Colonic mucosa (tissue), 4 donors: ENCODE measurements at regions not wholly inside any gene's neighbourhood (a gene's known extent, or its start where the extent isn't known, plus 50 kb on each side); places are given as distances from the start of the nearest gene placed in this dataset.

Experiments
- DNase-seq: peaks from one replicate; pipeline ENCODE4 v3.0.0-alpha.2; 2020
- H3K27ac ChIP-seq: fragments of 200-600 bp; one replicate; pipeline ENCODE4 v1.8.0; 2021
- H3K27me3 ChIP-seq: fragments of 200-600 bp; one replicate; pipeline ENCODE4 v1.8.0; 2021
- H3K36me3 ChIP-seq: fragments of 200-600 bp; one replicate; pipeline ENCODE4 v1.8.0; 2021
- H3K4me1 ChIP-seq: fragments of 200-600 bp; one replicate; pipeline ENCODE4 v1.8.0; 2021; ENCODE audit warnings: mild to moderate bottlenecking
- H3K4me3 ChIP-seq: fragments of 200-600 bp; one replicate; pipeline ENCODE4 v1.8.0; 2021
- H3K9ac ChIP-seq, 2 donors: one replicate each; pipeline ENCODE4 v1.7.0; 2013; ENCODE audit warnings: control low read depth in 2 of 2, low read depth in 2 of 2, low read length in 2 of 2
- H3K9me3 ChIP-seq: fragments of 200-600 bp; one replicate; pipeline ENCODE4 v1.8.0; 2021
- CTCF ChIP-seq: fragments of 200-600 bp; IDR thresholded peaks from one replicate; pipeline ENCODE4 v1.8.0; 2022; ENCODE audit warnings: antibody characterized with exemption, mild to moderate bottlenecking
- intact Hi-C: fragments of 100-400 bp; cut with DNase I; formaldehyde crosslinking; loops from one replicate; pipeline ENCODE4 v1.14.1; 2022
- donor health status: healthy.
- donor health status: DM: no; HTN: no; CAD: no.
- donor health status: DM: no; HTN: no; CAD: no.

DNA sequence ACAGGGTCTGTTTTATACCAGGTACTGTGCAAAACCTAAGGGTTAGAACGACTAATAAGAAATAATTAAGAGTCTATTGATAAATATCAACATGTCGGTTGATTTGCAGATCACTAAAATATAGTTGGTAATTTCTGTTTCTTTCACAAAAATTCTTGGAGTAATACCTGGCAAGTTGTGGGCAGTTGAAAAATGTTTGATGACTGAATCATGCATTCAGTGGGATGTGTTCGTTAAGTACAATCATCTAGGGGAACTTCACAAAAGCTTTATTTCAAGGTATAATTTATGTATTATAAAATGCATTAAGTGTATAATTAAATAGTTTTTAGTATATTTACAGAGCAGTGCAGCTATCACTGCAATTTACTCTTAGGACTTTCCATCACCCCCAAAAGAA, 120.0 kb downstream of the KCNA5 start:
- intact Hi-C loops: no loop called here
- no peak overlapping the region for H3K9ac ChIP-seq
- no peak overlapping the region for H3K27ac ChIP-seq
- no peak for DNase-seq
- TF ChIP-seq CTCF: no peak
- H3K9me3 ChIP-seq: no peaks in the 10 kb centered on the region
- H3K36me3 ChIP-seq: no peaks in the 10 kb centered on the region
- H3K27me3 ChIP-seq: no peaks in the 10 kb centered on the region
- H3K4me3 ChIP-seq: no peak overlapping the region
- H3K4me1 ChIP-seq: no peaks in the 10 kb centered on the region

GRCh38 chr12:5165296-5165970, 121.8 kb downstream of the KCNA5 start:
- TF ChIP-seq CTCF: no peak
- no peaks in the 10 kb centered on the region for H3K36me3 ChIP-seq
- H3K4me1 ChIP-seq: no peaks in the 10 kb centered on the region
- intact Hi-C loops: no loop called here
- no peak for DNase-seq
- H3K27ac ChIP-seq: no peak overlapping the region
- no peak overlapping the region for H3K9ac ChIP-seq
- H3K4me3 ChIP-seq: no peak overlapping the region
- no peaks in the 10 kb centered on the region for H3K27me3 ChIP-seq
- H3K9me3 ChIP-seq: no peaks in the 10 kb centered on the region

DNA sequence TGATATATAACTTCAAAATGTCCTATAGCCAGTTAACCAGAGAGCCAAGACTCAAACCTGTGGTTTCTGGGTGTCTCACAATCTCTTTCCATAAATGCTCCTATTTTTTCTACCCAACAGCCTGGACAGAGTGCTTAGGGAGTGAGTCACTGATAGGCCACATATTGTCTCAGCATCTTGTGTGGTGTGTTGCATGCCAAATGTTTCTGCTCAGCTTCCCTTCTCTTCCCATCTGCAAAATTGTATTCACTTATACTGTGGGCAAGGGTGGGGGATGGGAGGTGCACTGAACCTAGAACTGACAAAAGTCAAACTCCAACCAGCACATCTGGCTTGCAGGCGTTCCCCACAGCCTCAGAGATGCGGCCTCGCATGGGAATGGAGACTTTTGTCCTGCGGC, 123.3 kb downstream of the KCNA5 start:
- H3K27me3 ChIP-seq: no peaks in the 10 kb centered on the region
- no peak for TF ChIP-seq CTCF
- H3K9ac ChIP-seq: no peak overlapping the region
- intact Hi-C loops: no loop called here
- no peak overlapping the region for H3K27ac ChIP-seq
- H3K36me3 ChIP-seq: no peaks in the 10 kb centered on the region
- no peaks in the 10 kb centered on the region for H3K4me1 ChIP-seq
- H3K9me3 ChIP-seq: no peaks in the 10 kb centered on the region
- no peak for DNase-seq
- H3K4me3 ChIP-seq: no peak overlapping the region

DNA sequence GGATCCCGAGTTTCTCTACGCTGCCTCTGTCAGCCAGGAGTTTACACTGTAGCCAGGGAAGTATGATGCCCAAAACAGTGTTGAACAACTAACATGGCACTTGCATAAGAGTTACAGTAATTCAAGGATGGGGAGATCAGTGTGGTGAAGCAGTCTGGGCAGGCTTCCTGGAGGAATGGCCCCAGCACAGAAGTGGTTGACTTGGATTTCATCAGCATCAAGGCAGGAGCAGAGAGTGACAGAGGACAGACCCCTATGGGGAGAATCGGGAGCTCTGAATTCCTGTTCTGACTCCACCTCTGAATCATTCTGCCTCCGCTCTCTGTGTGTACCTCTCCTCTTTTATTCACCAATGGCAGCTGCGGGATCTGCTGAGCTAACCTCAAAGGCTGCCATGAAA, 124.5 kb downstream of the KCNA5 start:
- no peak for TF ChIP-seq CTCF

GRCh38 chr12:5170844-5171243, 127.2 kb downstream of the KCNA5 start:
- no peak for DNase-seq
- no peak for TF ChIP-seq CTCF

More for the DNA sequence above, 124.5 kb downstream of the KCNA5 start:
- intact Hi-C loops: no loop called here
- no peak overlapping the region for H3K4me3 ChIP-seq
- H3K9me3 ChIP-seq: no peaks in the 10 kb centered on the region
- DNase-seq: no peak
- H3K27ac ChIP-seq: no peak overlapping the region
- no peaks in the 10 kb centered on the region for H3K4me1 ChIP-seq
- H3K27me3 ChIP-seq: no peaks in the 10 kb centered on the region
- H3K36me3 ChIP-seq: no peaks in the 10 kb centered on the region
- no peak overlapping the region for H3K9ac ChIP-seq

More at GRCh38 chr12:5170844-5171243, 127.2 kb downstream of the KCNA5 start:
- Histone ChIP-seq H3K9ac (no peak overlapping the region), H3K4me3 (no peak overlapping the region), H3K4me1 (no peaks in the 10 kb centered on the region), H3K36me3 (no peaks in the 10 kb centered on the region), H3K27me3 (no peaks in the 10 kb centered on the region), H3K9me3 (no peaks in the 10 kb centered on the region), H3K27ac (no peak overlapping the region)
- intact Hi-C loops: loop anchor here (5.0 kb wide), 1 partner anchor 626 kb away; no protein-coding TSS in a partner anchor
